Spinal cord (tissue), 9 donors: ENCODE measurements at regions not wholly inside any gene's neighbourhood (a gene's known extent, or its start where the extent isn't known, plus 50 kb on each side); places are given as distances from the start of the nearest gene placed in this dataset.

Experiments
- DNase-seq, 6 donors: peaks; one replicate each; pipeline versions ENCODE4 v3.0.0 to v3.0.0-alpha.2; 2013 to 2015; ENCODE audit warnings: low spot score in 6 of 6, low read depth in 4 of 6
- H3K27ac ChIP-seq: one replicate; pipeline ENCODE4 v1.5.1; 2013; ENCODE audit warnings: low read depth, low read length, control low read depth
- H3K27me3 ChIP-seq: one replicate; pipeline ENCODE4 v1.6.1; 2013; ENCODE audit warnings: low read length; ENCODE audit not compliant: control insufficient read depth, insufficient read depth
- H3K36me3 ChIP-seq: one replicate; pipeline ENCODE4 v1.6.1; 2013; ENCODE audit warnings: low read length; ENCODE audit not compliant: control insufficient read depth, insufficient read depth
- H3K4me1 ChIP-seq: one replicate; pipeline ENCODE4 v1.6.1; 2013; ENCODE audit warnings: low read length; ENCODE audit not compliant: control insufficient read depth, insufficient read depth
- H3K4me3 ChIP-seq: one replicate; pipeline ENCODE4 v1.5.1; 2013; ENCODE audit warnings: low read depth, low read length, control low read depth
- H3K9me3 ChIP-seq: one replicate; pipeline ENCODE4 v1.6.1; 2013; ENCODE audit warnings: low read length; ENCODE audit not compliant: control insufficient read depth, insufficient read depth
- WGBS: methylation state at CpG from one replicate; pipeline ENCODE4 v1.1.5; 2013; ENCODE audit warnings: missing lambda C conversion rate; ENCODE audit not compliant: insufficient coverage; 5-methylcytosine and 5-hydroxymethylcytosine counted together
- donor health status: healthy.

- H3K4me3 ChIP-seq: no peak overlapping the region
- WGBS: no CpG with 5 or more reads among the region's 3 CpGs
- no peaks in the 10 kb centered on the region for H3K4me1 ChIP-seq
- no peaks in the 10 kb centered on the region for H3K36me3 ChIP-seq
- no peak for DNase-seq
- no peaks in the 10 kb centered on the region for H3K27me3 ChIP-seq
- H3K9me3 ChIP-seq: no peaks in the 10 kb centered on the region
- H3K27ac ChIP-seq: no peak overlapping the region
These were observed 194.8 kb upstream of the FAT1 start for GRCh38 chr4:186918466-186918865.

GRCh38 chr4:186919340-186919739 is 195.7 kb upstream of the FAT1 start:
- Histone ChIP-seq H3K4me1 (no peaks in the 10 kb centered on the region), H3K36me3 (no peaks in the 10 kb centered on the region), H3K27me3 (no peaks in the 10 kb centered on the region), H3K9me3 (no peaks in the 10 kb centered on the region), H3K27ac (no peak overlapping the region), H3K4me3 (no peak overlapping the region)
- DNase-seq: no peak
- 96% methylated on average over 16 of the region's 16 CpGs for WGBS

GRCh38 chr4:186920483-186920882 is 196.8 kb upstream of the FAT1 start:
- no CpG with 5 or more reads among the region's 2 CpGs for whole genome bisulfite sequencing

GRCh38 chr4:186920992-186921391 is 197.3 kb upstream of the FAT1 start:
- no peak overlapping the region for H3K27ac ChIP-seq
- H3K4me1 ChIP-seq: no peaks in the 10 kb centered on the region
- no peaks in the 10 kb centered on the region for H3K27me3 ChIP-seq
- no peaks in the 10 kb centered on the region for H3K9me3 ChIP-seq
- no peak overlapping the region for H3K4me3 ChIP-seq
- H3K36me3 ChIP-seq: no peaks in the 10 kb centered on the region
- 54% methylated on average over 3 of the region's 5 CpGs for WGBS
- DNase-seq: peak in 1 of 6 donors; percentile 55

More at GRCh38 chr4:186920483-186920882, 196.8 kb upstream of the FAT1 start:
- no peaks in the 10 kb centered on the region for H3K36me3 ChIP-seq
- H3K27ac ChIP-seq: no peak overlapping the region
- H3K4me1 ChIP-seq: no peaks in the 10 kb centered on the region
- H3K9me3 ChIP-seq: no peaks in the 10 kb centered on the region
- H3K4me3 ChIP-seq: no peak overlapping the region
- no peaks in the 10 kb centered on the region for H3K27me3 ChIP-seq
- DNase-seq: no peak

- Histone ChIP-seq H3K4me1 (no peaks in the 10 kb centered on the region), H3K27ac (no peak overlapping the region), H3K27me3 (no peaks in the 10 kb centered on the region), H3K36me3 (no peaks in the 10 kb centered on the region), H3K9me3 (no peaks in the 10 kb centered on the region), H3K4me3 (no peak overlapping the region)
- DNase-seq: no peak
- 77% methylated on average over 2 of the region's 4 CpGs for WGBS
These were observed 201.1 kb upstream of the FAT1 start for GRCh38 chr4:186924723-186925122.

- WGBS: no CpG with 5 or more reads among the region's 2 CpGs
These were observed 204.0 kb upstream of the FAT1 start for GRCh38 chr4:186927624-186928023.

GRCh38 chr4:186930024-186930423 is 206.4 kb upstream of the FAT1 start:
- 100% methylated on average over 8 of the region's 15 CpGs for WGBS

More at GRCh38 chr4:186927624-186928023, 204.0 kb upstream of the FAT1 start:
- Histone ChIP-seq H3K9me3 (no peaks in the 10 kb centered on the region), H3K4me3 (no peak overlapping the region), H3K36me3 (no peaks in the 10 kb centered on the region), H3K4me1 (no peaks in the 10 kb centered on the region), H3K27ac (no peak overlapping the region), H3K27me3 (no peaks in the 10 kb centered on the region)
- no peak for DNase-seq

GRCh38 chr4:186931519-186931918 is 207.9 kb upstream of the FAT1 start:
- no peaks in the 10 kb centered on the region for H3K27me3 ChIP-seq
- no CpG with 5 or more reads among the region's 2 CpGs for WGBS
- H3K27ac ChIP-seq: no peak overlapping the region
- H3K4me1 ChIP-seq: no peaks in the 10 kb centered on the region
- H3K4me3 ChIP-seq: no peak overlapping the region
- no peaks in the 10 kb centered on the region for H3K9me3 ChIP-seq
- DNase-seq: no peak
- H3K36me3 ChIP-seq: no peaks in the 10 kb centered on the region

More at GRCh38 chr4:186930024-186930423, 206.4 kb upstream of the FAT1 start:
- no peaks in the 10 kb centered on the region for H3K27me3 ChIP-seq
- H3K4me1 ChIP-seq: no peaks in the 10 kb centered on the region
- H3K27ac ChIP-seq: no peak overlapping the region
- H3K4me3 ChIP-seq: no peak overlapping the region
- H3K36me3 ChIP-seq: no peaks in the 10 kb centered on the region
- H3K9me3 ChIP-seq: no peaks in the 10 kb centered on the region
- DNase-seq: no peak

GRCh38 chr4:186932196-186932595 is 208.5 kb upstream of the FAT1 start:
- no peaks in the 10 kb centered on the region for H3K4me1 ChIP-seq
- WGBS: 52% methylated on average over 4 of the region's 5 CpGs
- no peak overlapping the region for H3K4me3 ChIP-seq
- H3K9me3 ChIP-seq: no peaks in the 10 kb centered on the region
- no peaks in the 10 kb centered on the region for H3K27me3 ChIP-seq
- H3K36me3 ChIP-seq: no peaks in the 10 kb centered on the region
- no peak overlapping the region for H3K27ac ChIP-seq
- no peak for DNase-seq

- Histone ChIP-seq H3K36me3 (no peaks in the 10 kb centered on the region), H3K4me3 (no peak overlapping the region), H3K27me3 (no peaks in the 10 kb centered on the region), H3K4me1 (no peaks in the 10 kb centered on the region), H3K27ac (no peak overlapping the region), H3K9me3 (no peaks in the 10 kb centered on the region)
- 30% methylated on average over 3 of the region's 4 CpGs for WGBS
- no peak for DNase-seq
These were observed 209.1 kb upstream of the FAT1 start for GRCh38 chr4:186932631-186933187.
